ENCODE measurements at regions not wholly inside any gene's neighbourhood (a gene's known extent, or its start where the extent isn't known, plus 50 kb on each side); places are given as distances from the start of the nearest gene placed in this dataset.

- Mint-ChIP-seq H3K27ac (no peak overlapping the region), H3K4me1 (ENCODE audit: low read depth) (no peaks in the 10 kb centered on the region), H3K4me3 (no peak overlapping the region), H3K9me3 (no peaks in the 10 kb centered on the region), H3K36me3 (ENCODE audit: low read depth) (no peaks in the 10 kb centered on the region), H3K27me3 (no peaks in the 10 kb centered on the region)
- DNase-seq (no peak), ATAC-seq (no peak)
- TF ChIP-seq, protein P1, sequence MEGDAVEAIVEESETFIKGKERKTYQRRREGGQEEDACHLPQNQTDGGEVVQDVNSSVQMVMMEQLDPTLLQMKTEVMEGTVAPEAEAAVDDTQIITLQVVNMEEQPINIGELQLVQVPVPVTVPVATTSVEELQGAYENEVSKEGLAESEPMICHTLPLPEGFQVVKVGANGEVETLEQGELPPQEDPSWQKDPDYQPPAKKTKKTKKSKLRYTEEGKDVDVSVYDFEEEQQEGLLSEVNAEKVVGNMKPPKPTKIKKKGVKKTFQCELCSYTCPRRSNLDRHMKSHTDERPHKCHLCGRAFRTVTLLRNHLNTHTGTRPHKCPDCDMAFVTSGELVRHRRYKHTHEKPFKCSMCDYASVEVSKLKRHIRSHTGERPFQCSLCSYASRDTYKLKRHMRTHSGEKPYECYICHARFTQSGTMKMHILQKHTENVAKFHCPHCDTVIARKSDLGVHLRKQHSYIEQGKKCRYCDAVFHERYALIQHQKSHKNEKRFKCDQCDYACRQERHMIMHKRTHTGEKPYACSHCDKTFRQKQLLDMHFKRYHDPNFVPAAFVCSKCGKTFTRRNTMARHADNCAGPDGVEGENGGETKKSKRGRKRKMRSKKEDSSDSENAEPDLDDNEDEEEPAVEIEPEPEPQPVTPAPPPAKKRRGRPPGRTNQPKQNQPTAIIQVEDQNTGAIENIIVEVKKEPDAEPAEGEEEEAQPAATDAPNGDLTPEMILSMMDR (IDR thresholded peaks at IDR 0.05), result no peak
- CTCF ChIA-PET, result no interaction called here
- POLR2A ChIA-PET, result no interaction called here
- intact Hi-C loops (cut with micrococcal nuclease), result no loop called here
Observed at GRCh38 chr6:119894811-119895210, 545.2 kb upstream of the MAN1A1 start.

DNA sequence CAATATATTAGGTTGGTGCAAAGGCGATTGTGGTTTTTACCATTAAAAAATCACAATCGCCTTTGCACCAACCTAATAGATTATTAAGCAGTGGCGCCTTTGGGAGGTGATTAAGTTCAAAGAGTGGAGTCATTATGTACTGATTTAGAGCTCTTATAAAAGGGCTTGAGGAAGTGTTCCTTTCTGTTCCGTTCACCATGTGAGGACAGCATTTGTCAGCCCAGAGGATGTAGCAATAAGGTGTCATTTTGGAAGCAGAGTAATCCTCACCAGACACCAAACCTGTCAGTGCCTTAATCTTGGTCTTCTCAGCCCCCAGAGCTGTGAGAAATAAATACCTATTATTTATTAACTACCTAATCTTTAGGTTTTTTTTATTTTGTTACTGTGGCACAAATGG is 542.1 kb upstream of the MAN1A1 start:
- no peaks in the 10 kb centered on the region for H3K4me1 Mint-ChIP-seq (ENCODE audit: low read depth)
- ATAC-seq, result no peak
- H3K4me3 Mint-ChIP-seq, result no peak overlapping the region
- ChIA-PET CTCF (no interaction called here), POLR2A (no interaction called here)
- TF ChIP-seq, protein P1 (IDR thresholded peaks at IDR 0.05), result no peak
- DNase-seq, result no peak
- no peaks in the 10 kb centered on the region for H3K36me3 Mint-ChIP-seq (ENCODE audit: low read depth)
- H3K27me3 Mint-ChIP-seq, result no peaks in the 10 kb centered on the region
- H3K27ac Mint-ChIP-seq, result no peak overlapping the region
- intact Hi-C loops (cut with micrococcal nuclease), result no loop called here
- H3K9me3 Mint-ChIP-seq, result no peaks in the 10 kb centered on the region

DNA sequence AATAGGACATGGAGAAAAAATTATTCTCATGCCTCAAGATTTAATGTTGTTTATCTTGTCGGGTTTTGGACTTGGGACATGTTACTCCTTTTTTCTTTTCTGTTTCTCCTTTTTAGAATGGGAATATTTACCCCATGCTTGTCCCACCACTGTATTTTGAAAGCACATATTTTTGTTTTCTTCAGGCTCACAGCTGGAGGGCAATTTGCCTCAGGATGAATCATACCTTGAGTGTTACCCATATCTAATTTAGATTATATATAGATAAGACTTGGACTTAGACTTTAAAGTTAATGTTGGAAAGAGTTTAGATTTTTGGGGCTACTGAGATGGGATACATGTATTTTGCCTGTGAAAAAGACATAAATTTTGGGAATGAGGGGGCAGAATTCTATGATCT is 541.6 kb upstream of the MAN1A1 start:
- ChIA-PET POLR2A (no interaction called here), CTCF (no interaction called here)
- Mint-ChIP-seq H3K27ac (no peak overlapping the region), H3K4me1 (ENCODE audit: low read depth) (no peaks in the 10 kb centered on the region), H3K36me3 (ENCODE audit: low read depth) (no peaks in the 10 kb centered on the region), H3K27me3 (no peaks in the 10 kb centered on the region), H3K4me3 (no peak overlapping the region), H3K9me3 (no peaks in the 10 kb centered on the region)
- no peak for DNase-seq
- ATAC-seq, result no peak
- TF ChIP-seq, protein P1 (IDR thresholded peaks at IDR 0.05), result no peak
- intact Hi-C loops (cut with micrococcal nuclease), result no loop called here

GRCh38 chr6:119890470-119890869 is 540.9 kb upstream of the MAN1A1 start:
- Mint-ChIP-seq H3K4me3 (no peak overlapping the region), H3K36me3 (ENCODE audit: low read depth) (no peaks in the 10 kb centered on the region), H3K9me3 (no peaks in the 10 kb centered on the region), H3K4me1 (ENCODE audit: low read depth) (peaks cover under 1% of the 10 kb centered on the region), H3K27me3 (no peaks in the 10 kb centered on the region), H3K27ac (no peak overlapping the region)
- no peak for DNase-seq
- no peak for ATAC-seq
- CTCF ChIA-PET, result no interaction called here
- POLR2A ChIA-PET, result no interaction called here
- intact Hi-C loops (cut with micrococcal nuclease), result no loop called here
- TF ChIP-seq, protein P1 (IDR thresholded peaks at IDR 0.05), result no peak

GRCh38 chr6:119887666-119888065 is 538.1 kb upstream of the MAN1A1 start:
- Mint-ChIP-seq H3K4me3 (no peak overlapping the region), H3K36me3 (ENCODE audit: low read depth) (no peaks in the 10 kb centered on the region), H3K27me3 (no peaks in the 10 kb centered on the region), H3K27ac (no peak overlapping the region), H3K9me3 (no peaks in the 10 kb centered on the region), H3K4me1 (ENCODE audit: low read depth) (peaks cover 2% of the 10 kb centered on the region)
- POLR2A ChIA-PET, result no interaction called here
- no peak for DNase-seq
- CTCF ChIA-PET, result no interaction called here
- intact Hi-C loops (cut with micrococcal nuclease), result no loop called here
- TF ChIP-seq, protein P1 (IDR thresholded peaks at IDR 0.05), result no peak
- ATAC-seq, result no peak

Measured in activated CD8-positive, alpha-beta T cell treated with anti-CD3 and anti-CD28 coated beads for 36 hours (primary cell).